Astrocyte of the cerebellum (primary cell): ENCODE measurements at regions not wholly inside any gene's neighbourhood (a gene's known extent, or its start where the extent isn't known, plus 50 kb on each side); places are given as distances from the start of the nearest gene placed in this dataset.

Experiments used
- DNase-seq: peaks from one replicate; pipeline ENCODE4 v3.0.0-alpha.2; 2011; ENCODE audit warnings: low read depth
- H3K4me3 ChIP-seq: 2 replicates; pipeline ENCODE4 v1.5.1; 2011; ENCODE audit warnings: mild to moderate bottlenecking, low read depth, low read length, moderate library complexity
- in situ Hi-C: cut with HindIII; loops from 2 replicates; pipeline ENCODE4 v1.10.0; 2017; ENCODE audit warnings: low sequenced_read_pairs
- TF ChIP-seq, protein P1 (sequence below): IDR thresholded peaks from 2 replicates; pipeline ENCODE4 v1.5.1; 2012; ENCODE audit warnings: low read length, low read depth, moderate library complexity, mild to moderate bottlenecking; ENCODE audit errors: missing control alignments

GRCh38 chr1:244918421-244919319, 54.3 kb upstream of the HNRNPU start:
- TF ChIP-seq, protein P1, sequence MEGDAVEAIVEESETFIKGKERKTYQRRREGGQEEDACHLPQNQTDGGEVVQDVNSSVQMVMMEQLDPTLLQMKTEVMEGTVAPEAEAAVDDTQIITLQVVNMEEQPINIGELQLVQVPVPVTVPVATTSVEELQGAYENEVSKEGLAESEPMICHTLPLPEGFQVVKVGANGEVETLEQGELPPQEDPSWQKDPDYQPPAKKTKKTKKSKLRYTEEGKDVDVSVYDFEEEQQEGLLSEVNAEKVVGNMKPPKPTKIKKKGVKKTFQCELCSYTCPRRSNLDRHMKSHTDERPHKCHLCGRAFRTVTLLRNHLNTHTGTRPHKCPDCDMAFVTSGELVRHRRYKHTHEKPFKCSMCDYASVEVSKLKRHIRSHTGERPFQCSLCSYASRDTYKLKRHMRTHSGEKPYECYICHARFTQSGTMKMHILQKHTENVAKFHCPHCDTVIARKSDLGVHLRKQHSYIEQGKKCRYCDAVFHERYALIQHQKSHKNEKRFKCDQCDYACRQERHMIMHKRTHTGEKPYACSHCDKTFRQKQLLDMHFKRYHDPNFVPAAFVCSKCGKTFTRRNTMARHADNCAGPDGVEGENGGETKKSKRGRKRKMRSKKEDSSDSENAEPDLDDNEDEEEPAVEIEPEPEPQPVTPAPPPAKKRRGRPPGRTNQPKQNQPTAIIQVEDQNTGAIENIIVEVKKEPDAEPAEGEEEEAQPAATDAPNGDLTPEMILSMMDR: peak; percentile 5
- H3K4me3 ChIP-seq: peak overlapping the region; percentile 49
- in situ Hi-C loops: no loop called here
- DNase-seq: no peak

DNA sequence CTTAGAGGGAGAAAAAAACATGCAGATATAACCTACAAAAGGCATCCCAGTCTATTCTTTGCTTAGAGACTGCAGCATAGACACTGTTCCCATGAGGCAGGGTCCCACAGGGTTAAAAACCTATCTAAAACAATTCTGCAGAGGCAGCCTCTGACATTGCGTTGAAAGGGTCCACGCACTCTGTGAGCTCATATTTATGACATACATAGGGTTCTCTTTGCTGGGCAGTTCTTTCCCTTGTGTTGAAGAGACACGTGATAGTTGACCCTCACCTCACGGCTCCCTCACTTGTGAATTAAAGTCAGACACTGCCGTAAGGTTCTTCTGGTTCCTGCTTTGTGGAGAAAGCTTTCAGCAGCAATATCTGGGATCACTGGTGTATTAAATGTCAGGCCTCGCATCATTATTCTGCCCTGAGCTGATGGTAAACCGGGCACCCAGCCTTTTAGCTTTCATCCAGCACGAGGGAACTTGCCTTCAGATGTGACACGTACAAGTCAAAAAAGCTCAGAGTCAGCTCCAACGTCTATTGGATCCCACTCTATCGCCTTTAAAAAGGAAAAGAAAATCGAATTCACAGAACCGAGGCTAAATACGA, 52.8 kb upstream of the HNRNPU start:
- in situ Hi-C loops: no loop called here
- H3K4me3 ChIP-seq: no peak overlapping the region
- no peak for DNase-seq
- TF ChIP-seq, protein P1: no peak

- in situ Hi-C loops: no loop called here
- TF ChIP-seq, protein P1: no peak
- DNase-seq: no peak
- H3K4me3 ChIP-seq: no peak overlapping the region
Measured at GRCh38 chr1:244915736-244916135, 51.4 kb upstream of the HNRNPU start.

DNA sequence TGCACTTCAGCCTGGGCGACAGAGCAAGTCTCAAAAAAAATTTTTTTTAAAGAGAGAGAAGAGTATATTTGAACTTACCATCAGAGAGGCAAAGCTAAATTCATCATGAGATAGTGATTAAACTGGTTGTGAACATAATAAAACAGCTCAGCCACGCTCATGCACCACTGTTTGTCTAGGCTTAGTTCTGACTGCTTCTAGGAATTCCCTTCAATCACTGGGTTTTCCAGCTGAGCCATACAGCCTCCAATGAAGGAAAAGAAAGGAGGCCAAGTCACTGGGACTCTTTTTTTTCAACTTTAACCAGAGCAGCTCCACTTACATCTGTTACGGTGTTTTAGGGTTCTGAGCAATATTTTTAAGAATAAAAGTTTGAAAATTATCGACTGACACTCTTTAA, 50.4 kb upstream of the HNRNPU start:
- in situ Hi-C loops: no loop called here
- H3K4me3 ChIP-seq: no peak overlapping the region
- TF ChIP-seq, protein P1: no peak
- DNase-seq: no peak
